Lower leg skin (tissue), 4 donors: ENCODE measurements at regions not wholly inside any gene's neighbourhood (a gene's known extent, or its start where the extent isn't known, plus 50 kb on each side); places are given as distances from the start of the nearest gene placed in this dataset.

Experiments used
- DNase-seq, 2 donors: peaks; one replicate each; pipeline ENCODE4 v3.0.0-alpha.2; 2019; ENCODE audit warnings: low spot score in 2 of 2
- H3K4me3 ChIP-seq: fragments of 200-600 bp; sonication (generic); 2 replicates; pipeline ENCODE4 v1.5.1; 2017; ENCODE audit warnings: mild to moderate bottlenecking, low read depth; ENCODE audit not compliant: poor library complexity, severe bottlenecking
- CTCF ChIP-seq, 3 donors: fragments of 450-650 bp; IDR thresholded peaks; one replicate each; pipeline ENCODE4 v1.5.1; 2016; ENCODE audit warnings: antibody characterized with exemption in 3 of 3, mild to moderate bottlenecking in 3 of 3, moderate library complexity in 2 of 3
- POLR2A ChIP-seq, 2 donors: fragments of 450-650 bp; IDR thresholded peaks; one replicate each; pipeline ENCODE4 v1.6.1; 2016 to 2017; ENCODE audit warnings: antibody characterized with exemption in 2 of 2, mild to moderate bottlenecking in 1 of 2, moderate library complexity in 1 of 2
- WGBS, 2 donors: methylation state at CpG; one replicate each; pipeline ENCODE4 v1.1.5; 2018; 5-methylcytosine and 5-hydroxymethylcytosine counted together
- intact Hi-C: fragments of 100-400 bp; cut with DNase I; formaldehyde crosslinking; loops from one replicate; pipeline ENCODE4 v1.15.0; 2023; ENCODE audit warnings: low total_unique reads

- no peak for DNase-seq
- 56% methylated on average over 7 of the region's 7 CpGs for WGBS, 2 donors
- intact Hi-C loops, result no loop called here
- H3K4me3 ChIP-seq, result no peak overlapping the region
- no peak for TF ChIP-seq CTCF (IDR thresholded peaks at IDR 0.05)
- no peak for TF ChIP-seq POLR2A (IDR thresholded peaks at IDR 0.05)
These were observed 134.7 kb upstream of the SLIT3 start for GRCh38 chr5:169435506-169436229.

- 47 to 49% methylated on average over 5 of the region's 5 CpGs for WGBS, 2 donors
These were observed 132.3 kb upstream of the SLIT3 start for GRCh38 chr5:169433221-169433651.

GRCh38 chr5:169431386-169431785 is 130.4 kb upstream of the SLIT3 start:
- intact Hi-C loops, result no loop called here
- WGBS, 2 donors, result 55 to 76% methylated on average over 3 of the region's 3 CpGs
- H3K4me3 ChIP-seq, result no peak overlapping the region
- no peak for TF ChIP-seq POLR2A (IDR thresholded peaks at IDR 0.05)
- TF ChIP-seq CTCF (IDR thresholded peaks at IDR 0.05), result no peak
- DNase-seq, result no peak

More at GRCh38 chr5:169433221-169433651, 132.3 kb upstream of the SLIT3 start:
- H3K4me3 ChIP-seq, result no peak overlapping the region
- peak in 1 of 2 donors; percentile 31 for DNase-seq
- intact Hi-C loops, result no loop called here
- TF ChIP-seq CTCF (IDR thresholded peaks at IDR 0.05) (no peak), POLR2A (IDR thresholded peaks at IDR 0.05) (no peak)

GRCh38 chr5:169430671-169431070 is 129.7 kb upstream of the SLIT3 start:
- TF ChIP-seq POLR2A (IDR thresholded peaks at IDR 0.05) (no peak), CTCF (IDR thresholded peaks at IDR 0.05) (no peak)
- H3K4me3 ChIP-seq, result no peak overlapping the region
- intact Hi-C loops, result no loop called here
- WGBS, 2 donors, result 82 to 88% methylated on average over 1 of the region's 1 CpG
- DNase-seq, result no peak

GRCh38 chr5:169429044-169429443 is 128.1 kb upstream of the SLIT3 start:
- no peak for DNase-seq
- TF ChIP-seq CTCF (IDR thresholded peaks at IDR 0.05) (no peak), POLR2A (IDR thresholded peaks at IDR 0.05) (no peak)
- no peak overlapping the region for H3K4me3 ChIP-seq
- intact Hi-C loops, result no loop called here
- WGBS, 2 donors, result 44 to 45% methylated on average over 2 of the region's 2 CpGs

GRCh38 chr5:169426784-169427183 is 125.8 kb upstream of the SLIT3 start:
- WGBS, 2 donors, result 80 to 87% methylated on average over 6 of the region's 6 CpGs
- intact Hi-C loops, result no loop called here
- TF ChIP-seq POLR2A (IDR thresholded peaks at IDR 0.05) (no peak), CTCF (IDR thresholded peaks at IDR 0.05) (no peak)
- DNase-seq, result no peak
- no peak overlapping the region for H3K4me3 ChIP-seq
